HEK293T (cell line): ENCODE measurements at regions not wholly inside any gene's neighbourhood (a gene's known extent, or its start where the extent isn't known, plus 50 kb on each side); places are given as distances from the start of the nearest gene placed in this dataset.

Experiments used
- ARNT ChIP-seq: fragments of 450-650 bp; IDR thresholded peaks from 2 replicates; pipeline ENCODE4 v1.6.1; 2017; ENCODE audit warnings: mild to moderate bottlenecking
- BHLHE40 ChIP-seq: fragments of 450-650 bp; IDR thresholded peaks from 2 replicates; pipeline ENCODE4 v1.6.1; 2016; ENCODE audit warnings: mild to moderate bottlenecking, moderate library complexity, borderline replicate concordance
- FOXA1 ChIP-seq: fragments of 450-650 bp; IDR thresholded peaks from 2 replicates; pipeline ENCODE4 v1.6.1; 2016; ENCODE audit warnings: mild to moderate bottlenecking
- FOXK2 ChIP-seq: fragments of 450-650 bp; IDR thresholded peaks from 2 replicates; pipeline ENCODE4 v1.6.1; 2016; ENCODE audit warnings: mild to moderate bottlenecking
- NFRKB ChIP-seq: fragments of 450-650 bp; IDR thresholded peaks from 2 replicates; pipeline ENCODE4 v1.6.1; 2016; ENCODE audit warnings: mild to moderate bottlenecking, moderate library complexity
- SP1 ChIP-seq: fragments of 450-650 bp; IDR thresholded peaks from 2 replicates; pipeline ENCODE4 v1.6.1; 2017
- SUZ12 ChIP-seq: fragments of 450-650 bp; IDR thresholded peaks from 2 replicates; pipeline ENCODE4 v1.6.1; 2016; ENCODE audit warnings: mild to moderate bottlenecking
- TARDBP ChIP-seq: fragments of 450-650 bp; IDR thresholded peaks from 2 replicates; pipeline ENCODE4 v1.6.1; 2016
- TF ChIP-seq, protein P1 (sequence below): fragments of 450-650 bp; IDR thresholded peaks from 2 replicates; pipeline ENCODE4 v1.6.1; 2016

- TF ChIP-seq FOXA1 (no peak), NFRKB (no peak), SP1 (no peak), FOXK2 (no peak), ARNT (no peak), SUZ12 (no peak), TARDBP (no peak), BHLHE40 (no peak)
- TF ChIP-seq, protein P1, sequence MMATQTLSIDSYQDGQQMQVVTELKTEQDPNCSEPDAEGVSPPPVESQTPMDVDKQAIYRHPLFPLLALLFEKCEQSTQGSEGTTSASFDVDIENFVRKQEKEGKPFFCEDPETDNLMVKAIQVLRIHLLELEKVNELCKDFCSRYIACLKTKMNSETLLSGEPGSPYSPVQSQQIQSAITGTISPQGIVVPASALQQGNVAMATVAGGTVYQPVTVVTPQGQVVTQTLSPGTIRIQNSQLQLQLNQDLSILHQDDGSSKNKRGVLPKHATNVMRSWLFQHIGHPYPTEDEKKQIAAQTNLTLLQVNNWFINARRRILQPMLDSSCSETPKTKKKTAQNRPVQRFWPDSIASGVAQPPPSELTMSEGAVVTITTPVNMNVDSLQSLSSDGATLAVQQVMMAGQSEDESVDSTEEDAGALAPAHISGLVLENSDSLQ = no peak
Measured at GRCh38 chr9:108621991-108622855, 233.6 kb downstream of the ACTL7B start.
